ENCODE measurements at regions not wholly inside any gene's neighbourhood (a gene's known extent, or its start where the extent isn't known, plus 50 kb on each side); places are given as distances from the start of the nearest gene placed in this dataset.

DNA sequence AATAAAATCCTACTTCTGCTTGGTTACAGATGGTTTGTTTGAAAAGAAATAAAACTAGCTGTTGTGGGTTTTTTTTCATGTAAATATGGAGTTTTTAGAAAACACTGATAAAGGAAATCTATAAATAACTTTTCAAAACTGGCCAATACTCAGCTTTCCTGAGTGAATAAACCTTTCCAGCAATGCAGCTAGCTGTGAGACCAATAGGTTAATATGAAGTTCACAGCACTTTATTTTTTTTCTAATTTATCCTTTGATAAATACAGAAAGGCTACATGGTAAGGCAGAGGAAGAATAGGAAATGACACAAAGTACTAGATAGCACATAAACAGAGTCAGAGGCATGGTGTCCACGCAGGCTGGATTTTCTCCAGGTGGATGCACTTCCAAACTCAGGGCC is 154.0 kb downstream of the COG6 start:
- no peaks in the 10 kb centered on the region for H3K4me1 Mint-ChIP-seq (ENCODE audit: low read depth, unreplicated experiment)

DNA sequence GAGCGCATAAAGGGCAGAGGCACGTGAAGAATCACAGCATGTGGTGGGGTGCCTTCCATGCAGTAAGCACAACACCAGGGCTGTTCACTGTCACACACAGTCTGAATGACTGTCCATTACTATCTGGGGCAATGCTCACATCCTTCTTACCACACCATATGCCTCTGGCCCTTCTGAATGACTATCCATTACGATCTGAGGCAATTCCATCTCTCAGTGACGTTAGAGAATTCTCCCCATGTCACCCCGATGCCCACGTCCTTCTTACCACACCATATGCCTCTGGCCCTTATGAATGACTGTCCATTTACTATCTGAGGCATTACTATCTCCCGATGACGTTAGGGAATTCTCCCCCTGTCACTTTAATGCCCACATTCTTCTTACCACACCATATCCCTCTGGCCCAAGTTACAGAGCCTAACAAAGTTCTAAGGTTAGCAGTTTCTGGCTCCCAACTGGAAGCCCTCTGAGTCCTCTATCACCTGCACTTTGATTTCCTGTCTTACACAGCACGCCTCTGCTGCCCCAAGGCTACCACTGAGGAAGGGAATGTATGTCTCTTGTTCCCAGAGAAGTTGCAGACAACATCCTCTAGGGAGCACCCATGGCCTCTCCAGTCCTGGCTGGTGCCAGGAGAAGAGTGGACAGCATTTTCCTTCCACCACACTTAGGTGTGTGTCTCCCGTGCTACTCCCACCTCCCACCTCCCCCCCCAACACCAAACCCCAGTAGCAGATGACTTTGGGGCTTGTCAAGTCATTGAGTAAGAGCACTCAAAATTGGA is 154.8 kb downstream of the COG6 start:
- FAIRE-seq (no peak), DNase-seq (ENCODE audit: low read depth) (no peak)
- no peak overlapping the region for H3K4me3 Mint-ChIP-seq (ENCODE audit: unreplicated experiment)
- H3K9me3 ChIP-seq (ENCODE audit: insufficient read depth, low read depth, low read length): no peaks in the 10 kb centered on the region
- no peaks in the 10 kb centered on the region for H3K27me3 Mint-ChIP-seq (ENCODE audit: low read depth, unreplicated experiment)
- H3K27me3 ChIP-seq (ENCODE audit: insufficient read depth, low read length): no peaks in the 10 kb centered on the region
- H3K4me3 ChIP-seq (ENCODE audit: insufficient read depth, low read depth, low read length): no peak overlapping the region
- no peaks in the 10 kb centered on the region for H4K20me1 ChIP-seq (ENCODE audit: insufficient read depth, low read length)
- no peaks in the 10 kb centered on the region for H3K4me1 ChIP-seq (ENCODE audit: insufficient read depth, low read length)
- H3K4me2 ChIP-seq (ENCODE audit: low read length): no peak overlapping the region
- TF ChIP-seq EZH2 (IDR thresholded peaks at IDR 0.05; ENCODE audit: insufficient read depth, low read length): no peak
- TF ChIP-seq, protein P1, sequence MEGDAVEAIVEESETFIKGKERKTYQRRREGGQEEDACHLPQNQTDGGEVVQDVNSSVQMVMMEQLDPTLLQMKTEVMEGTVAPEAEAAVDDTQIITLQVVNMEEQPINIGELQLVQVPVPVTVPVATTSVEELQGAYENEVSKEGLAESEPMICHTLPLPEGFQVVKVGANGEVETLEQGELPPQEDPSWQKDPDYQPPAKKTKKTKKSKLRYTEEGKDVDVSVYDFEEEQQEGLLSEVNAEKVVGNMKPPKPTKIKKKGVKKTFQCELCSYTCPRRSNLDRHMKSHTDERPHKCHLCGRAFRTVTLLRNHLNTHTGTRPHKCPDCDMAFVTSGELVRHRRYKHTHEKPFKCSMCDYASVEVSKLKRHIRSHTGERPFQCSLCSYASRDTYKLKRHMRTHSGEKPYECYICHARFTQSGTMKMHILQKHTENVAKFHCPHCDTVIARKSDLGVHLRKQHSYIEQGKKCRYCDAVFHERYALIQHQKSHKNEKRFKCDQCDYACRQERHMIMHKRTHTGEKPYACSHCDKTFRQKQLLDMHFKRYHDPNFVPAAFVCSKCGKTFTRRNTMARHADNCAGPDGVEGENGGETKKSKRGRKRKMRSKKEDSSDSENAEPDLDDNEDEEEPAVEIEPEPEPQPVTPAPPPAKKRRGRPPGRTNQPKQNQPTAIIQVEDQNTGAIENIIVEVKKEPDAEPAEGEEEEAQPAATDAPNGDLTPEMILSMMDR (IDR thresholded peaks at IDR 0.05; ENCODE audit: insufficient read depth, low read depth, low read length): no peak
- H3K9me3 Mint-ChIP-seq (ENCODE audit: unreplicated experiment): no peaks in the 10 kb centered on the region
- H2AFZ ChIP-seq (ENCODE audit: low read depth, low read length): no peak overlapping the region
- no peaks in the 10 kb centered on the region for H3K79me2 ChIP-seq (ENCODE audit: insufficient read depth, low read length)
- H3K36me3 Mint-ChIP-seq (ENCODE audit: low read depth, unreplicated experiment): no peaks in the 10 kb centered on the region
- H3K27ac Mint-ChIP-seq (ENCODE audit: unreplicated experiment): no peak overlapping the region
- no peak overlapping the region for H3K27ac ChIP-seq (ENCODE audit: low read depth, low read length)
- H3K4me1 Mint-ChIP-seq (ENCODE audit: low read depth, unreplicated experiment): no peaks in the 10 kb centered on the region
- H3K9ac ChIP-seq (ENCODE audit: low read length): no peak overlapping the region
- H3K36me3 ChIP-seq (ENCODE audit: insufficient read depth, low read length): no peaks in the 10 kb centered on the region

More for the DNA sequence above, 154.0 kb downstream of the COG6 start:
- FAIRE-seq: no peak
- Histone ChIP-seq H3K27me3 (ENCODE audit: insufficient read depth, low read length) (no peaks in the 10 kb centered on the region), H3K27ac (ENCODE audit: low read depth, low read length) (no peak overlapping the region), H2AFZ (ENCODE audit: low read depth, low read length) (no peak overlapping the region), H3K79me2 (ENCODE audit: insufficient read depth, low read length) (no peaks in the 10 kb centered on the region), H4K20me1 (ENCODE audit: insufficient read depth, low read length) (no peaks in the 10 kb centered on the region), H3K36me3 (ENCODE audit: insufficient read depth, low read length) (no peaks in the 10 kb centered on the region), H3K4me3 (ENCODE audit: insufficient read depth, low read depth, low read length) (no peak overlapping the region), H3K9me3 (ENCODE audit: insufficient read depth, low read depth, low read length) (no peaks in the 10 kb centered on the region), H3K4me2 (ENCODE audit: low read length) (no peak overlapping the region), H3K9ac (ENCODE audit: low read length) (no peak overlapping the region), H3K4me1 (ENCODE audit: insufficient read depth, low read length) (no peaks in the 10 kb centered on the region)
- DNase-seq (ENCODE audit: low read depth): no peak
- Mint-ChIP-seq H3K9me3 (ENCODE audit: unreplicated experiment) (no peaks in the 10 kb centered on the region), H3K27me3 (ENCODE audit: low read depth, unreplicated experiment) (no peaks in the 10 kb centered on the region), H3K4me3 (ENCODE audit: unreplicated experiment) (no peak overlapping the region), H3K36me3 (ENCODE audit: low read depth, unreplicated experiment) (no peaks in the 10 kb centered on the region), H3K27ac (ENCODE audit: unreplicated experiment) (no peak overlapping the region)
- TF ChIP-seq, protein P1 (IDR thresholded peaks at IDR 0.05; ENCODE audit: insufficient read depth, low read depth, low read length): no peak
- no peak for TF ChIP-seq EZH2 (IDR thresholded peaks at IDR 0.05; ENCODE audit: insufficient read depth, low read length)

DNA sequence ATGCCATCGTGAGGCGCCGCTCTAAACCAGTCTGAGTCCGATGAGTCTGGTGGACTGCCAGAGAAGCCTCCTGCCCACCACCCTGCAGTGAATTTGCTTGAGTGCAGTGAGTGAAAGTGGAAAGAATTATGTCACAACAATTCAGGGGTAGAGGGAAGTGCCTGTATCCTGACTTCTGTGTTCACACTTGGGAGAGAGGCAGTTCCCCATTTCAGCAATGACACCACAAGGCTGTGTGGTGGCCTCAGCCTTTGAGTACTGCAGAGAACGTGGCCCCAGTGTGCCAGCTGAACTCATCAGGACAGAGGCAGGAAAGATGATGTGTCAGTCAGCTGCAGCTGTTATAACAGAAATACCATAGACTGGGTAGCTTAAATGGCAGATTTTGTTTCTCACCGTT is 155.6 kb downstream of the COG6 start:
- H3K4me3 ChIP-seq (ENCODE audit: insufficient read depth, low read depth, low read length): no peak overlapping the region
- H3K36me3 ChIP-seq (ENCODE audit: insufficient read depth, low read length): no peaks in the 10 kb centered on the region
- H3K4me2 ChIP-seq (ENCODE audit: low read length): no peak overlapping the region
- FAIRE-seq (no peak), DNase-seq (ENCODE audit: low read depth) (no peak)
- no peaks in the 10 kb centered on the region for H3K27me3 ChIP-seq (ENCODE audit: insufficient read depth, low read length)
- H3K9ac ChIP-seq (ENCODE audit: low read length): no peak overlapping the region
- H2AFZ ChIP-seq (ENCODE audit: low read depth, low read length): no peak overlapping the region
- TF ChIP-seq EZH2 (IDR thresholded peaks at IDR 0.05; ENCODE audit: insufficient read depth, low read length): no peak
- TF ChIP-seq, protein P1 (IDR thresholded peaks at IDR 0.05; ENCODE audit: insufficient read depth, low read depth, low read length): no peak
- Mint-ChIP-seq H3K36me3 (ENCODE audit: low read depth, unreplicated experiment) (no peaks in the 10 kb centered on the region), H3K4me3 (ENCODE audit: unreplicated experiment) (no peak overlapping the region), H3K27me3 (ENCODE audit: low read depth, unreplicated experiment) (no peaks in the 10 kb centered on the region), H3K9me3 (ENCODE audit: unreplicated experiment) (no peaks in the 10 kb centered on the region), H3K27ac (ENCODE audit: unreplicated experiment) (no peak overlapping the region), H3K4me1 (ENCODE audit: low read depth, unreplicated experiment) (no peaks in the 10 kb centered on the region)
- H4K20me1 ChIP-seq (ENCODE audit: insufficient read depth, low read length): no peaks in the 10 kb centered on the region
- no peaks in the 10 kb centered on the region for H3K79me2 ChIP-seq (ENCODE audit: insufficient read depth, low read length)
- H3K27ac ChIP-seq (ENCODE audit: low read depth, low read length): no peak overlapping the region
- no peaks in the 10 kb centered on the region for H3K4me1 ChIP-seq (ENCODE audit: insufficient read depth, low read length)
- H3K9me3 ChIP-seq (ENCODE audit: insufficient read depth, low read depth, low read length): no peaks in the 10 kb centered on the region

All from astrocyte (in vitro differentiated cells and primary cell).